ENCODE measurements at regions not wholly inside any gene's neighbourhood (a gene's known extent, or its start where the extent isn't known, plus 50 kb on each side); places are given as distances from the start of the nearest gene placed in this dataset.
A peak's percentile ranks its signal among the peaks of the same experiment; 100 is the strongest.

GRCh38 chr2:177024765-177025164, 187.8 kb upstream of the HNRNPA3 start:
- TF ChIP-seq GATA2 (IDR thresholded peaks at IDR 0.05; ENCODE audit: low read depth, low read length), result no peak
- no peak for TF ChIP-seq GATA3 (IDR thresholded peaks at IDR 0.05; ENCODE audit: low read depth, low read length)

- no peak for TF ChIP-seq GATA2 (IDR thresholded peaks at IDR 0.05; ENCODE audit: low read depth, low read length)
- no peak for TF ChIP-seq GATA3 (IDR thresholded peaks at IDR 0.05; ENCODE audit: low read depth, low read length)
Observed at GRCh38 chr2:177026253-177026652, 186.3 kb upstream of the HNRNPA3 start.

- TF ChIP-seq GATA3 (IDR thresholded peaks at IDR 0.05; ENCODE audit: low read depth, low read length) (no peak), GATA2 (IDR thresholded peaks at IDR 0.05; ENCODE audit: low read depth, low read length) (no peak)
Observed at GRCh38 chr2:177026956-177027355, 185.6 kb upstream of the HNRNPA3 start.

- no peak for TF ChIP-seq GATA2 (IDR thresholded peaks at IDR 0.05; ENCODE audit: low read depth, low read length)
- no peak for TF ChIP-seq GATA3 (IDR thresholded peaks at IDR 0.05; ENCODE audit: low read depth, low read length)
Observed at GRCh38 chr2:177028296-177028695, 184.3 kb upstream of the HNRNPA3 start.

- no peak for TF ChIP-seq GATA3 (IDR thresholded peaks at IDR 0.05; ENCODE audit: low read depth, low read length)
- TF ChIP-seq GATA2 (IDR thresholded peaks at IDR 0.05; ENCODE audit: low read depth, low read length), result no peak
Observed at GRCh38 chr2:177029075-177029474, 183.5 kb upstream of the HNRNPA3 start.

- TF ChIP-seq GATA3 (IDR thresholded peaks at IDR 0.05; ENCODE audit: low read depth, low read length), result no peak
- no peak for TF ChIP-seq GATA2 (IDR thresholded peaks at IDR 0.05; ENCODE audit: low read depth, low read length)
Observed at GRCh38 chr2:177029501-177029900, 183.1 kb upstream of the HNRNPA3 start.

- no peak for TF ChIP-seq GATA2 (IDR thresholded peaks at IDR 0.05; ENCODE audit: low read depth, low read length)
- TF ChIP-seq GATA3 (IDR thresholded peaks at IDR 0.05; ENCODE audit: low read depth, low read length), result no peak
Observed at GRCh38 chr2:177029901-177030300, 182.7 kb upstream of the HNRNPA3 start.

- TF ChIP-seq GATA3 (IDR thresholded peaks at IDR 0.05; ENCODE audit: low read depth, low read length), result no peak
- TF ChIP-seq GATA2 (IDR thresholded peaks at IDR 0.05; ENCODE audit: low read depth, low read length), result no peak; the same call in 1 of the 2 replicates
Observed at GRCh38 chr2:177030451-177031105, 182.0 kb upstream of the HNRNPA3 start.

GRCh38 chr2:177031438-177032180, 181.0 kb upstream of the HNRNPA3 start:
- TF ChIP-seq GATA3 (IDR thresholded peaks at IDR 0.05; ENCODE audit: low read depth, low read length) (no peak), GATA2 (IDR thresholded peaks at IDR 0.05; ENCODE audit: low read depth, low read length) (0 out of 2 replicates have a peak, but pooled peaks have one; percentile 16)

GRCh38 chr2:177036747-177037146, 175.8 kb upstream of the HNRNPA3 start:
- TF ChIP-seq GATA3 (IDR thresholded peaks at IDR 0.05; ENCODE audit: low read depth, low read length) (no peak), GATA2 (IDR thresholded peaks at IDR 0.05; ENCODE audit: low read depth, low read length) (no peak)

GRCh38 chr2:177037569-177037968, 175.0 kb upstream of the HNRNPA3 start:
- TF ChIP-seq GATA2 (IDR thresholded peaks at IDR 0.05; ENCODE audit: low read depth, low read length) (no peak), GATA3 (IDR thresholded peaks at IDR 0.05; ENCODE audit: low read depth, low read length) (no peak)

GRCh38 chr2:177038787-177039484, 173.7 kb upstream of the HNRNPA3 start:
- peak; percentile 91 for TF ChIP-seq GATA2 (IDR thresholded peaks at IDR 0.05; ENCODE audit: low read depth, low read length)
- TF ChIP-seq GATA3 (IDR thresholded peaks at IDR 0.05; ENCODE audit: low read depth, low read length), result peak; percentile 70

GRCh38 chr2:177042311-177042710, 170.3 kb upstream of the HNRNPA3 start:
- no peak for TF ChIP-seq GATA3 (IDR thresholded peaks at IDR 0.05; ENCODE audit: low read depth, low read length)
- TF ChIP-seq GATA2 (IDR thresholded peaks at IDR 0.05; ENCODE audit: low read depth, low read length), result no peak

GRCh38 chr2:177044671-177045070, 167.9 kb upstream of the HNRNPA3 start:
- TF ChIP-seq GATA2 (IDR thresholded peaks at IDR 0.05; ENCODE audit: low read depth, low read length) (no peak), GATA3 (IDR thresholded peaks at IDR 0.05; ENCODE audit: low read depth, low read length) (no peak)

All from SH-SY5Y (cell line).